OCI-LY3 (cell line): ENCODE measurements at regions not wholly inside any gene's neighbourhood (a gene's known extent, or its start where the extent isn't known, plus 50 kb on each side); places are given as distances from the start of the nearest gene placed in this dataset.

ENCODE experiments used
- H2AFZ ChIP-seq: fragments of 200-600, 300-600 bp; shearing (Covaris generic); 2 replicates; pipeline ENCODE4 v1.6.0; 2014; ENCODE audit warnings: antibody characterized with exemption, low read depth, low read length
- H3K27ac ChIP-seq: fragments of 200-600, 300-600 bp; sonication (generic); 2 replicates; pipeline ENCODE4 v1.5.1; 2014; ENCODE audit warnings: mild to moderate bottlenecking, low read length, moderate library complexity, mixed read lengths
- H3K27me3 ChIP-seq: fragments of 200-600, 300-600 bp; sonication (generic); 2 replicates; pipeline ENCODE4 v1.6.1; 2014; ENCODE audit warnings: low read depth, low read length, mixed read lengths
- H3K36me3 ChIP-seq: fragments of 200-600, 300-600 bp; sonication (generic); replicated peaks from 2 replicates; pipeline ENCODE3; 2014; ENCODE audit warnings: low read depth, low read length, mixed read lengths
- H3K4me1 ChIP-seq: fragments of 300-600, 200-600 bp; sonication (generic); 2 replicates; pipeline ENCODE4 v1.6.1; 2014; ENCODE audit warnings: low read length, mixed read lengths
- H3K4me2 ChIP-seq: fragments of 200-600, 300-600 bp; sonication (generic); 2 replicates; pipeline ENCODE4 v1.6.1; 2014; ENCODE audit warnings: low read length, mixed read lengths
- H3K4me3 ChIP-seq: fragments of 300-600, 200-600 bp; sonication (generic); 2 replicates; pipeline ENCODE4 v1.5.1; 2014; ENCODE audit warnings: antibody characterized with exemption, mild to moderate bottlenecking, low read length, moderate library complexity
- H3K79me2 ChIP-seq: fragments of 300-600, 200-600 bp; shearing (Covaris generic); 2 replicates; pipeline ENCODE4 v1.6.1; 2014; ENCODE audit warnings: mild to moderate bottlenecking, low read length, mixed read lengths
- H3K9ac ChIP-seq: fragments of 300-600, 200-600 bp; shearing (Covaris generic); 2 replicates; pipeline ENCODE4 v1.6.0; 2014; ENCODE audit warnings: mild to moderate bottlenecking, low read length, moderate library complexity
- H3K9me3 ChIP-seq: fragments of 200-600, 300-600 bp; shearing (Covaris generic); 2 replicates; pipeline ENCODE4 v1.6.1; 2014; ENCODE audit warnings: low read length, mixed read lengths; ENCODE audit not compliant: insufficient read depth
- H4K20me1 ChIP-seq: fragments of 200-600, 300-600 bp; sonication (generic); 2 replicates; pipeline ENCODE4 v1.6.1; 2016; ENCODE audit warnings: low read length, mixed read lengths; ENCODE audit not compliant: insufficient read depth
- EZH2phosphoT487 ChIP-seq: fragments of 200-600 bp; shearing (Covaris generic); IDR thresholded peaks from 2 replicates; pipeline ENCODE4 v1.6.1; 2018; ENCODE audit warnings: antibody characterized with exemption, mixed run types, low read depth
- TF ChIP-seq, protein P1 (sequence below): fragments of 200-600, 300-600 bp; sonication (generic); IDR thresholded peaks from 2 replicates; pipeline ENCODE4 v1.5.1; 2014; ENCODE audit warnings: antibody characterized with exemption, low read length, low read depth

DNA sequence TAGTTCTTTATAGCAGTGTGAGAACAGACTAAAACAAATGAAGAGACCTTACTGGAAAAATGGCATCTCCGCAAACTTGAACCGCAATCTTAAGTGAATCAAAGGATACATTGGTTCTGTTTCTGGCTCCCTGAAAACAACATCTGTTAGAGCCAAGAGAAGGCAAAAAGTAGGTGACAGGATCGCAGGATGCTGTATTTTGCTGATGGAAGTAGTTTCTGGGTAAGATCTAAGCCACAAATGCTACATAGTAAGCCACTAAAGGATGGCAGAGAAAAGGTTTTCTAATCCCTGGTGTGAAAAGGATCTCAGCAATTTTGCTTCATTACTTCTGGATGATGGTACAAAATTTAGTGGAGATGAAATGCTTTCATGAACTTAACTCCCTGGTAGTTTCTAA, 63.3 kb upstream of the HTR4 start:
- TF ChIP-seq EZH2phosphoT487, result no peak
- TF ChIP-seq, protein P1, sequence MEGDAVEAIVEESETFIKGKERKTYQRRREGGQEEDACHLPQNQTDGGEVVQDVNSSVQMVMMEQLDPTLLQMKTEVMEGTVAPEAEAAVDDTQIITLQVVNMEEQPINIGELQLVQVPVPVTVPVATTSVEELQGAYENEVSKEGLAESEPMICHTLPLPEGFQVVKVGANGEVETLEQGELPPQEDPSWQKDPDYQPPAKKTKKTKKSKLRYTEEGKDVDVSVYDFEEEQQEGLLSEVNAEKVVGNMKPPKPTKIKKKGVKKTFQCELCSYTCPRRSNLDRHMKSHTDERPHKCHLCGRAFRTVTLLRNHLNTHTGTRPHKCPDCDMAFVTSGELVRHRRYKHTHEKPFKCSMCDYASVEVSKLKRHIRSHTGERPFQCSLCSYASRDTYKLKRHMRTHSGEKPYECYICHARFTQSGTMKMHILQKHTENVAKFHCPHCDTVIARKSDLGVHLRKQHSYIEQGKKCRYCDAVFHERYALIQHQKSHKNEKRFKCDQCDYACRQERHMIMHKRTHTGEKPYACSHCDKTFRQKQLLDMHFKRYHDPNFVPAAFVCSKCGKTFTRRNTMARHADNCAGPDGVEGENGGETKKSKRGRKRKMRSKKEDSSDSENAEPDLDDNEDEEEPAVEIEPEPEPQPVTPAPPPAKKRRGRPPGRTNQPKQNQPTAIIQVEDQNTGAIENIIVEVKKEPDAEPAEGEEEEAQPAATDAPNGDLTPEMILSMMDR, result no peak
- H3K4me3 ChIP-seq, result no peak overlapping the region

DNA sequence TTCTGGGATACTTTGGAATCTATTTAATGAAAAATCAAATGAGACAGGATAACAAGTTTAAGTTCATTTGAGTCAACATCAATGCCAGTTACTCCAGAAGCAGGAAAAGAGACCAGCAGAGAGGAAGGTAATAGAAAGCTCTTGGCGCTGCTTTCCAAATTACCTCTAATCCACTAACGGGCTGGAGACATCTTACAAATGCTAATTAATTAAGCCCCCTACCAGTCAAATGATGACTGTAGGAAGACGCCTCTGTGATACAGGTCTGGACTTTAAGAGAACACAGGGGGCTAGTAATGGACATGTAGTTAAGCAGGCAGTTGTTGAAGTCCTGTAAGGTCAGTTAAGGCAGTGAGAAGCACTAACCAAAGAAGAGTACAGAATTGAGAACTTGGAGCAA, 65.3 kb upstream of the HTR4 start:
- no peak overlapping the region for H3K27ac ChIP-seq
- H3K79me2 ChIP-seq, result no peaks in the 10 kb centered on the region
- no peaks in the 10 kb centered on the region for H3K4me1 ChIP-seq
- H3K36me3 ChIP-seq, result no peaks in the 10 kb centered on the region
- no peaks in the 10 kb centered on the region for H4K20me1 ChIP-seq
- H3K9me3 ChIP-seq, result no peaks in the 10 kb centered on the region
- H2AFZ ChIP-seq, result no peak overlapping the region
- no peak overlapping the region for H3K4me2 ChIP-seq
- TF ChIP-seq, protein P1, result no peak
- no peak for TF ChIP-seq EZH2phosphoT487
- H3K4me3 ChIP-seq, result no peak overlapping the region
- no peak overlapping the region for H3K9ac ChIP-seq
- peaks cover 31% of the 10 kb centered on the region for H3K27me3 ChIP-seq

More for the DNA sequence above, 63.3 kb upstream of the HTR4 start:
- Histone ChIP-seq H4K20me1 (no peaks in the 10 kb centered on the region), H3K27ac (no peak overlapping the region), H2AFZ (no peak overlapping the region), H3K9ac (no peak overlapping the region), H3K4me2 (no peak overlapping the region), H3K9me3 (no peaks in the 10 kb centered on the region), H3K36me3 (no peaks in the 10 kb centered on the region), H3K79me2 (no peaks in the 10 kb centered on the region), H3K4me1 (no peaks in the 10 kb centered on the region), H3K27me3 (peaks cover 20% of the 10 kb centered on the region; the same call in 1 of the 2 replicates)

DNA sequence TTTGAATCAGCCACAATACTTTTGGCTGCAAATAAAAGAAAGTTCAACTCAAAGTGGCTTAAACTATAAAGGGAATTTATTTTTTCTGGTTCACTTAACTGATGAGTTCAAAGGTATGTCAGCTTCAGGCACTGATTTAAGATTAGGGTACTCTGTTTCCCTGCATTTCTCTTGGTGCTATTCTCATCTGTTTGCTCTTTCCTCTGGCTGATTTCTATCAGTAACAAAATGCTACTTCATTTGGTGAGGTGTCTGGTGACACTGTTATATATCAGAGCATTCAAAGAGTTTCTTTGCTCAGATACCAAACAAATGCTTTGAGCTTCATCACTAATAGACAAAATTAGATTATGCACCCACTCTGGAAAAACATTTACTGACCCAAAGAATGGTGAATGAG, 65.9 kb upstream of the HTR4 start:
- no peak overlapping the region for H3K27ac ChIP-seq
- no peaks in the 10 kb centered on the region for H3K36me3 ChIP-seq
- TF ChIP-seq, protein P1, result no peak
- no peak for TF ChIP-seq EZH2phosphoT487
- no peaks in the 10 kb centered on the region for H4K20me1 ChIP-seq
- no peaks in the 10 kb centered on the region for H3K79me2 ChIP-seq
- H3K4me3 ChIP-seq, result no peak overlapping the region
- H3K4me1 ChIP-seq, result no peaks in the 10 kb centered on the region
- no peak overlapping the region for H3K9ac ChIP-seq
- peaks cover 31% of the 10 kb centered on the region for H3K27me3 ChIP-seq
- H2AFZ ChIP-seq, result no peak overlapping the region
- no peak overlapping the region for H3K4me2 ChIP-seq
- no peaks in the 10 kb centered on the region for H3K9me3 ChIP-seq

DNA sequence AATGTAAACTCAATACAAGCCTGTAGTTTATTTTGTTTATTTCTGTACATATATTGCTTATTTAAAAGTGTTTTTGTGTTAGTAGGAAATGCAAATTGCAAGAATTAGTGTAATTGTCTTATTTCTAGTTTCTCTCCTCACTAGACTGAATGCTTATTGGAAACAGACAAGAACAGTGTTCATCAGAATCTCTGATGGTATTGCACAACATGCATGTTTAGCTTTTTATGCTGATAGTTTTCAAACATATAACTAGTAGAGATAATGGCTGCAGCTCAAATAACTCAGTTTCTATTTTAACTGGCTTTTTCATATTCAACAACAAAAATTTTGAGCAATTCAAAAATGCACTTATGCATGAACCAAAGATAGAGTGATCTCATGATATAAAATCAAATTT, 68.8 kb upstream of the HTR4 start:
- Histone ChIP-seq H2AFZ (no peak overlapping the region), H3K4me1 (no peaks in the 10 kb centered on the region), H3K9me3 (no peaks in the 10 kb centered on the region), H3K27me3 (peaks cover 39% of the 10 kb centered on the region), H3K4me3 (no peak overlapping the region), H3K27ac (no peak overlapping the region), H3K9ac (no peak overlapping the region), H3K4me2 (no peak overlapping the region), H3K79me2 (no peaks in the 10 kb centered on the region), H4K20me1 (no peaks in the 10 kb centered on the region), H3K36me3 (no peaks in the 10 kb centered on the region)
- no peak for TF ChIP-seq EZH2phosphoT487
- TF ChIP-seq, protein P1, result no peak
